Activated CD8-positive, alpha-beta memory T cell treated with anti-CD3 and anti-CD28 coated beads for 48 hours (primary cell): ENCODE measurements at regions not wholly inside any gene's neighbourhood (a gene's known extent, or its start where the extent isn't known, plus 50 kb on each side); places are given as distances from the start of the nearest gene placed in this dataset.

ENCODE experiments used
- DNase-seq, 3 experiments: peaks; one replicate each; pipeline ENCODE4 v3.0.0-alpha.2; 2020; ENCODE audit warnings: low read depth in 2 of 3, low spot score in 2 of 3

DNA sequence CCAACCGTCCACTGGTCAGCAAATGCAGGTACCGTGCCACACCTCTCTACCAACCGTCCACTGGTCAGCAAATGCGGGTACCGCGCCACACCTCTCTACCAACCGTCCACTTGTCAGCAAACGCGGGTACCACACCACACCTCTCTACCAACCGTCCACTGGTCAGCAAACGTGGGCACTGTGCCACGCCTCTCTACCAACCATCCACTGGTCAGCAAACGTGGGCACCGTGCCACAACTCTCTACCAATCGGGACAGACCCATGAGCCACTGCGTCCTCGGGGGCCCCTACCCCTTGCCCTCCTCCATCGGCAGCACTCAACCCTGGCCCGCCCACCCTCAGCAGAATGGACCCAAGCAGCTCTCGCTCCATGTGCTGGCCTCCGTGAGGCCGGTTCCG is 226.4 kb upstream of the SALL3 start:
- no peak for DNase-seq

DNA sequence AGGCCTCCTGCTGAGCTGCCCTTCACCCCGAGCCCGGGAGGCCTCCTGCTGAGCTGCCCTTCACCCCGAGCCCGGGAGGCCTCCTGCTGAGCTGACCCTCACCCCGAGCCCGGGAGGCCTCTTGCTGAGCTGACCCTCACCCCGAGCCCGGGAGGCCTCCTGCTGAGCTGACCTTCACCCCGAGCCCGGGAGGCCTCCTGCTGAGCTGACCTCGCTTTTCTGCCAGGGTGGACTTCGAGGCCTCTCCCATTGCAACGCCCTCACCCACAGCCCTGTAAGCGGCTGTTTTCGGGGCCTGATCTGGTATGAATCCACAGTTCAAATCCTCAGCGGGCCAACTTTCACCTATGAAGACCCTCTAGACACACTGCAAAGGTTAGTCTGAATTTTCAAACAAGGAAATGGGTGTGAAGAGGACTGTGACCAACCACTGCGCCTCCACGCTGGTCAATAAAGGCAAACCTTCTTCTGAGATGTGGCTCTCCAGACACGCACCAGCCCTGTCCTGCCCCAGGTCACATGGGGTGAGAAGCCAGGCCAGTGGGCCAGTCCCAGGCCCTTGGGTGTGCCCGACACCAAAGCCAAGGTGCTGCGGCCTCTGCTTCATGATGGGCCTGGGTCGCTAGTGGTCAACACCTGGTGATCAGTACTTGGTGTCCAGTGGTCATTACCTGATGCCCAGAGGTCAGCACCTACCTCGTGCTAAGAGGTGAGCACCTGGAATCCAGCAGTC is 225.1 kb upstream of the SALL3 start:
- DNase-seq = no peak

DNA sequence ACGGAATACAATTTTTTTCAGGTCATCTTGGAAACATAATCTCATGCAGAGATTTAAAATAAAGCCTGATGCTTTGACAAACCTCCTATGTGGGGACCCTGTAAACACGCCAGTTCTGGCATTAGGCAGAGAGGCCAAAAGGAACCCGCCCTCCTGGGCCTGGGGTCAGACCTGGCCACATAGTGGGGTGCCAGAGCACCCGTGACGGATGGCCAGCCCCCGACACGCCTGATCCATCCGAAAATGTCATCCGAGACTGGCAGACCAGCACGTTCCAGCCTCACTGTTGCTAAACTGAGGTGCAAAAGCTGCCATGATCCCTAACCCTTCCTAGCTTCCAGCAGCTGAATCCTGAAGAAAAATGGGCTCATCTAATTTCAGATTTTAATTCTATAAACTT is 222.6 kb upstream of the SALL3 start:
- DNase-seq = no peak

DNA sequence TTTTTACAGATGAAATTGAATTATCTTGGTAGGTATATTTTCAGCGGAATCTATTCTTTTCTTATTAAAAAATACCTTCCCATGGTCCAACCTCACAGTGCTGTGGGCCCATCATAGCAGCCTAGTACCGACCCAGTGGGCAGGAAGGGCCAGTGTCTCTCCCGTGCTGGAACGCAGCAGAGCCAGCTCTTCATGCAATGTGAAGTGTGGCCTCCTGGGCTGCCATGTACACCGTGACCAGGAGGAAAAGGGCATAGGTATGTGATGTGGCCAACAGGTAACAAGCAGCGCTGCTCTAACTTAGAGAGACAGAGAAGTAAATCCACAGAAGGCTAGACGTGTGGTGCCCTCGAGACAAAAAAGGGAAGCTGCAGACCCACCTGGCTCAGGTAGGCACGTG is 221.1 kb upstream of the SALL3 start:
- no peak for DNase-seq

DNA sequence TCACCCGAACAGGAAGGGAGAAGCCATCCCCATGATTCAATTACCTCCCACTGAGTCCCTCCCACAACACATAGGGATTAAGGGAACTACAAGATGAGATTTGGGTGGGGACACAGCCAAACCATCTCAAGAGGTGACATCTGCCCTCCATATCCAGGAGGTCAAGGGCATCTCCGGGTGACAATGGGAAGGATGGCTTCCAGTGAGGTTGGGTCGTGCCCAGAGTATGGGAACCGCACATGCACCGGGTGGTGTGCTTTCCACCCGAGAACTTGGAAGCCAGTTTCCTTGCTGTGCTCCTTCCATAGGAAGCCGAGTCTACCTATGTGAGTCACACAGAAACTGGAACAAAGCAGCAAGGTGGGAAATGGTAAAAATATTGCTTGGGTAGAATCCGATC is 216.9 kb upstream of the SALL3 start:
- no peak for DNase-seq

DNA sequence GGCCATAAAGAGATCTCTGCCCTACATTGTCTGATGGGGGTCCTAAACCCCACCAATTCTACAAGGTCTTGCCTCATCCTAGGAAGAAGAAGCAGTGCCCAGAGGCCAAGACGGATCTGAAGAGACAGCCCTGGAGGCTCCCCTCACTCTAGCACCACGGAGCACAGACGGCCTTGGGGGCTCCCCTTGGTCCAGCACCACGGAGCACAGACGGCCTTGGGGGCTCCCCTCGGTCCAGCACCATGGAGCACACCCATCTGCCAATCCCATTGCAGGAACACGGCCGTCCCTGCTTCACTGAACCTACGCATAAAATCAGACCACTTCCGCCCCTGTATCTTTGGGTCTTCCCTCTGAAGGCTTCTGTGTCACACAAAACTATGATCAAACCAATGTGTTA is 215.1 kb upstream of the SALL3 start:
- no peak for DNase-seq

DNA sequence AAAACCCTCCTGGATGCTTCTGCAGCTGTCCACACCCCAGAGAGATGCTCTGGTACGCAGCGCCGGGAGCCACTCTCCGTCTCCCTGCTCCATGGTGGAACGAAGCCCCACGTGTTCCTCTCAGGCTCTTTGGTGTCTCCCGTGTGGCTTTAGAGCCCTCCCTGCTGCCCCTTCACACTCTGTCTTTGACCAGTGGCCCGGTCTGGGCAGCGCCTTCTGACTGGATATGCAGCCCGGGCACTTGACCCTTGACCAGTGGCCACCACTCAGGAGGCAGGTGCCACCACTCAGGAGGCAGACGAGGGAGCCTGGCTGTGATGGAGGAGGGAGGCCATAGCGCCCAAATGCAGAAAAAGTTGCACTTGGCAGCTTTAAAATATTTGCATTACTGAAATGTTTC is 214.5 kb upstream of the SALL3 start:
- DNase-seq = no peak

DNA sequence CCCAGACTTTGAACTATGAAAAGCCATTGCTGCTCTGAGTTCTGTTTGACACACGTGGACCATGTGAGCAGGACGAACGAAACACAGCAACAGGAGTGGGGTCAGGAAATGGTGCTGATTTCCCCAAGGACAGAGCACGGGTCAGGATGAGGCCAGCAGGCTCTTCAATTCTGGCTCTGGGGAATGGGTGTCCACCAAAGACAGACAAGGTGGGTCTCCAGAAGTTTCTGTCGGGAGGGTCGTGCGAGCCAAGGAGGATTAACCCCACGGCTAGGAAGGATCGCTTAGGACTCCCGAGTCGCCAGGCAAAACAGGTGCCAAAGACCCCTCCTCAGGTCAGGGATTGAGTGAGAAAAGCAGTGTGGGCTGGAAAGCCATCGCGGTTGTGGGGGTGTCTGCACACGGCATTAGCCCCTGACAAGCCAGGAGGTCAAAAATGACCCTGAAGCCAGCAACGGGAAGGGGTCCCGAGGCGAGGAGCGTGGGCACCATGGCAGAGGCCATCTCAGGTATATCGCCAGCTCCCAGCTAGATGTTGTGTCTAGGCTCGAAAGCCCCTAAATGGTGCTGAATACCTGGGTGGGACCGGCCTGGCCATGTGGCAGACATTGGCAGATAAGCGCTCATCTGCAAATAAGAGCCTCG is 213.9 kb upstream of the SALL3 start:
- DNase-seq = no peak

DNA sequence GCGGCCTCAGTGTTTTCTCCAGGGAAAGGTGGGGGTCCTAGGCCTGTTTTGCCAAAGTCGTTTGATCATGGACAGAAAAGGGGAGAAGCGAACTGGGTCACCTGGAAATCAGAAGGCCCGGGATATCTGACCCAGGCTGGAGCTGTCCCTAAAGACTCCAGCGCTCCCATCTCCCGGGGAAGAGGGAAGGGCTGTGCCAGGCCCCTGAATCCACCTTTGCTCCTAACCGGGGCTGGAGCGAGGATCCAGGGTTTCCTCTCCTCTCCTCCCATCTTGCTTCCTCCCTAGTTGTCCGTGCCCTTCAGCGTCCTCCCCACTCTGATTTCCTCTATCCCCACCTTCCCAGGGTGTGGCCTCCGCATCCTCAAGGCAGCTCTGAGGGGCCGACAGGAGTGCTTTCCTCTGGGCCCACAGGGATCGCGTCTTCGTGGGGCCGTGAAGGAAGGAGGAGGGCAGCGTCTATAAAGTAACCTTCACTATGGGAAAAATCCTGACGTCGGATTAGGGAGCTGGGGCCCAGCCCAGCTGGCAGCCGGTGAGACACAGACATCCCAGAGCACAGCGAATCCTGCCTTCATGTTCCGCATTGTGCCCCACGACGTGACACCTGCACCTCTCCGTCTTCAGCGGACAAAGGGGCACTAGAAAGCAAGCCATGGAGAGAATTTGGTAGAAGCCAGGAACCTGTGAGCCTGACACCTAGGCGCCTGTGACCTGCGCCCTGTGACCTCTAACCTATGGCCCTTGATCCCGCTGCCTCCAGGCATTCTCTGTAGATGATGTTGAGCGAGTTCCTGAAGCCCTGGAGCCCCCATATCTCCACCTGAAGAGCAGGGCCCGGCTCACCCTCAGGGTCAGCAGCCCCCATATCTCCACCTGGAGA is 212.7 kb upstream of the SALL3 start:
- DNase-seq = no peak

DNA sequence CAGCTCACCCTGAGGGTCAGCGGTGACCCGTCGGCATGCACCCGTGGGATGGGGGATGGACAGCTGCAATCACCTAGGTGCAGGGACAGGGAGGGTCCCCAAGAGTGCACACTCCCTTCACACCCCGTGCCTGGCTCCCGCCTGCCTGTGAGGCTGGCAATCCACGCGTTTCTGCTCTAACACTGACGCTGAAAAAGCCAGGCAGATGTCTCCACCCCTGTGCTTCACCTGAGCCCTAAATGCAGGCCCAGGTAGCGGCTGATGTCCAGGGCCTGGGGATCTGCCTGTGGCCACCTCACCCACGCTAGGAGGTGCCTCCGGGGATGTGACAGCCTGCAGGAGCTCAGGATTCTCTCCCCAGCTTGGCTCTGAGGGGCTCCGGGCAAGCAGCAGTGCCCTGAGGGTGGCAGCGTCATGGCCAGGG is 212.0 kb upstream of the SALL3 start:
- no peak for DNase-seq

DNA sequence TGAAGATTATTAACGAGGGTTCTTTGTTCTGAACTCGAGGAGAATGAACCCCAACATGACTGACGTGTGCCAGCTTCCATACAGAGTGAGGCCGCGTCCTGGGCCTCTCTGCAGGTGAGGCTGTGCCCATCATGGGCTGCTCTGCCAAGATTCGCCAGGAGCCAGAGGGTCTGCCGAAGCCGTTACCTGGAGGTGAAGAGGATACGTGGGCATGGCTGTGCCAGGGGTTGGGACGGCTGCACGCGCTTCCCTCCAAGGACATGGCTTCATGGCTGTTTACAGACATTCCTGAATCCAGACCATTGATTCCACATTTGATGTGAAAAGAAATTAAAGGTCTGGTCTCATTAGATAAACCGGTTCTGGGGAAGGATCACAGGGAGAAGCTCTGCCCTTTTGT is 211.4 kb upstream of the SALL3 start:
- no peak for DNase-seq

DNA sequence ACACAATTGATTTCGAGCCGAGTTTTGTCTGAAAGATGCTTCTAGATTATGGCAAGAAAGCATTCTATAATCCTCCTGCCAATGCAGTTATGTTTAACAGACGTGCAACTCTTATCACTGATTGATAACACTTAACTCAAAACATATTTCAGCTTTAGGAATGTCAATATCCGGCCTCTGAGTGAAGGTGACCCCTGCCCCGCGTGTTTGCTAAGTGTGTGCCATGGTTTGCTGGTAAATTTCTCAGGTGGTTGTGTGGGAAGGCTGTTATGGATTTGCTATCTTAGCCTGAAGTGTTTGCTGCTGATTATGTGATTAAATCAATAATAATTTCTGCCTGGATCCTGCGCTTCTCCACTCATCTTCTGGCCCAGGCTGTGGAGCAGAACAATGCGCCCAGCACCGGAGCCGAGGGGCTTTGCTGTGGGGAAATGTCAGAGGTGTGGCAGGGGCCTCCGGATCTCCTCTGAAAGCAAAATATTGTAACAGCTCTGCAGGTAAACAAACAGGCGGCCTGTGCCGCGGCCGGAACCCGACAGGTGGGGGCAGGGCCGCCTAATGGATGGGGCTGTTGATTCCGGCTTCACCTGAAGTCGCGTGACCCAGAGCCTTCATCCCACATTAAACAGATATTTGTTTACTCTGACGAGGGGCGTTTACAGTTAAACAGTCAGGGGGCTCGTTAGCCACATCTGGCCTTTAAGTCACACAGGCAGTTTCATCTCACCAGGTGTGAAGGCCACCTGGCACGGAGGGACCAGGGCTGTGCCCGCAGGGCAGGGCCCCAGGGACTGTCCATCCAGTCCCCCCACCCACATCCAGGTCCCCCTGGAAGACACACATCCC is 210.7 kb upstream of the SALL3 start:
- DNase-seq = no peak

DNA sequence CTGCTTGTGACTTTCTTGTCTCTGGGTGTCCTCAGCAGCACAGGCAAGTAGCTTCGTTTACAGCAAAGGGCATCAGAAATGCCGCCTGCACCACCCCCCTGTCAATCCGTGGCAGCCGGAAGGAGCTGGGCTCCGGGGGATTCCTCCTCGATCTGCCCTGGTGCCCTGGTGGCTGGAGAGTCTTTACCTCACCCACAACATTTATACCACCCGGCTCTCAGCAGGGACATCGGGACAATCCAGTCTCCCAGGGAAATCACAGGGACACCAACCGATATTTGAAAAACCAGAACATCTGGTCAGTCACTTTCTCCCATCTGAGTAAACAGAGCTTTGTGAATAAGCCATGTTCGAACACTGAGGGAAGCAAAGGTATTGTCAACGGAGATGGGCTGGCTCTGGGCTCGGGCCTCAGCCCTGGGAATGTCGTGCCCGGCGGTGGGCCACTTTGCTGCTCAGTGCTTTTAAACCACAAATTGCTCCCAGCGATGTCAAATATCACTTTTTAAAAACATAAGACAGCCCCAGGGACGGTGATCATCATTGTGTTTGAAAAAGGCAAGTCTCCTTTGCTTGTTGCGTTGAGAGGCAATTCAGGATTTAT is 210.0 kb upstream of the SALL3 start:
- no peak for DNase-seq

DNA sequence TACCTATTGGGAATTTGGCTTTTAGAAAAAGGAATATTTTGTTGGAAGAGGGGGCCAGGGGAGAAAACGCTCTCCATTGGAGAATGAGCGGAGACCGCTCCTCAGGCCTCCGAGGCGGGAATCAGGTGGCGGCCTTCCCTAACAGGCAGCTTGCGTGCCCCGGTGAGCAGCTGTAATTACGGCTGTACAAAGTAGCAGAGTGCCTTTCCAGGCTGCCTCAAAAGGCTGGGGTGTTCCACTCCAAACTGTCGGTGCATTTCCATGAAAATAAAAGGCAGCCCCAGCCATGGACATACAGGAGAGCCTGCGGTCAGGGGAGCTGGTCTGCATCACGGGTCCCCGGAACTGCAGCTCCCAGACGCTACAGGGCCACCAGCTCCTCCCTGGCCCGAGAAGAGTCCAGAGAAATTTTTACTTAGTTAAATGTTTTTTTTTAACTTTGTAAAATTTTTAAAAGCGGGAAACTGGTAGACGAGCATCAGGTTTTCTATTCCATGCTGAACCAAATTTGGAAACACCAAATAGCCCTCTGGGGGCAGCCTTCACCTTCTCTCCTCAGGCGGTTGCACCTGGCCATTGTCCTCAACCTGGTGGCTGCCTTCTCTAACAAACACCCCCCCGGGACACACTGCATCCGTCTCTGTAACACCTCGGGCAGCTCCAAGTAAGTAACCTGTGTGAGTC is 209.3 kb upstream of the SALL3 start:
- DNase-seq = no peak

DNA sequence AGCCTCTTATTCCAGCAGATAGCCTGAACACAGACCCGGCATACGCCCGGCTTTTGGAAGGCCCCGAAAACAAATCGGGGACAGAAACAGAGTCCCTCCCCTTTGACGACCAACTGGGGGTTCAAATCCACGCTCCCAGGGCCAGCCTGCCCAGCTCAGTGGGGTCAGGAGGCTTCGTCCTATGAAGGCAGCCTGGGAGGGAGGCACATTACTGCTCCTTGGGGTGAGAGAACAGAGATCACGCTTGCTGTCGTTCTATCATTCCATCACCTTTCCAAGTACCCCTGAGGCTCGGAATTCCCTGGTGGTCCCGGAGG is 208.8 kb upstream of the SALL3 start:
- DNase-seq = no peak

DNA sequence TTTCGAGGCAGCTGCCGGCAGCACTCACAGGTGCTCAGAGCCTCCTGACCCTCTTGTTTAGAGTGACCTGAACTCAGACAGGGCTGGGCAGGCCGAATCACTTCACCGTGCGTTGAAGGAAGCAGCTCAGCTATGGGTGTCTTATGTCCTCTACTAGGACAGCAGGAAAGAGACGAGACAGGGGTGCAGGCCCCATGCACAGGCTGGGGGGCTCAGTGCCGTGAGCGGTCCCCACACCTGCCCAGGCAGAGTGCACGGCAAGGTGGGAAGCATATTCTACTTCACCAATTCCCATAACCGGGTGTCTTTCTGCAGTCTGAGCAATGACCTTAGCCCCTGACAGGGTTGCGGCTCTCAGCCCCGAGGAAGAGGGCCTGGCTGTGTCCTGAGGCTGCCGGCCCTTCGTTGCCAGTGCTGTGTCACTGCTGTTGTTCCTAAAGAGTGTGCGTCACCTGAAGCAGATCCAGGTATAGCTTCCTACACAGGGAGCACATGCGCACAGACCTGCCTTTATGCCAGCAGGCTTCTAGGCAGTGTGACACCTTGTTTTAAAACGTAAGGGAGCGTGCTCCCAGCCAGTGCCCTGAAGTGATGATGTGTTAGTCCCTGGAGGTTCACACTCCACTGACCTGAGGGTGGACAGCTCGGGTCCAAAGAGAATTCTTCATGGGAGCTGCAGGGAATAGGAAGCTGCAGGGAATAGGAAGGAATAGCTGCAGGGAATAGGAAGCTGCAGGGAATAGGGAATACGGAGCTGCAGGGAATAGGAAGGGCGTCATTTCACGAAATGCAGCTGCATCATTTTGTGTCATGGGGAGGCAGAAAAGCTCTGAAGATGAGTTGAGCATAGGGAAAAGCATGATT is 207.9 kb upstream of the SALL3 start:
- DNase-seq = no peak

DNA sequence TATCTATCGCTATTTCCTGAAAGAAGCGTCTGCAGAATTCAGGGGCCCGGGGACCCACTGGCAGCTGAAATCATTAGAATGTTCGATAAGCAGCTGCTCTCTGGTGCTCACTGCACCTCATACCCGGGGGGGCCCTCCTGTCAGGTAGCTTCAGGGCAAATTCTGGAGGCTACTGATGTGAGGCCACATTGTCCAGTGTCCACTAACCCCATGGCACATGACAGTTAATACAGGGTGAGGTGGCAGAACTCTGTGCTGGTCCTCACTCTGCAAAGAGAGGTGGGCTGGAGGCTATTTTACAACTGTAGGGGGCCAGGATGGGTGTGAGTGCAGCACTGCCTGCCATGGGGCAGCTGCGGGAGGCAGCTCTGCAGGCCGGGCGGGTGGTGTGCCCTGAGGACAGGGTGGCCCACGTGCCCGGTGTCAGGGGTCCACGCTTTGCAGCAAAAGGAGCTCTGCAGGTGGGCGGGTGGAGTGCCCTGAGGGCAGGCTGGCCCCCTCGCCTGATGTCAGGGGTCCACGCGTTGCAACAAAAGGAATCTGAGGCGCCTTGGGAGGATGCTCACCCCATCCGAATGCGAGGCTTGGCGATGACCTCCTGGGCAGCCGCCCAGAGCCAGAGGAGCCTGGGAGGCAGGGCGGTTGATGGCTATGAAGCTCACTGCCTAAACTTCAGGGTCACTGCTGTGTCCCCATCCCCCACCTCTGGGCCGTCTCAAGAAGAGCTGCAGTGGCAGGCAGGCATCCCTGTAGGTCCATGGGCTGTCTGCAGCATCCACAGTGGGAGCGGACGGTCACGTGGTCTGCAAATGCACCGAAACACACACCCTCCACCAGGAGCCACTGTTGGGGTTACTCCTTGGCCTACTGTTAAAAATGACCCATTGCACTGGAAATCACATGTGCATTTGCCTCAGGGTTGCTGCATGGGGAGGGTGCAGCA is 207.0 kb upstream of the SALL3 start:
- DNase-seq = no peak

DNA sequence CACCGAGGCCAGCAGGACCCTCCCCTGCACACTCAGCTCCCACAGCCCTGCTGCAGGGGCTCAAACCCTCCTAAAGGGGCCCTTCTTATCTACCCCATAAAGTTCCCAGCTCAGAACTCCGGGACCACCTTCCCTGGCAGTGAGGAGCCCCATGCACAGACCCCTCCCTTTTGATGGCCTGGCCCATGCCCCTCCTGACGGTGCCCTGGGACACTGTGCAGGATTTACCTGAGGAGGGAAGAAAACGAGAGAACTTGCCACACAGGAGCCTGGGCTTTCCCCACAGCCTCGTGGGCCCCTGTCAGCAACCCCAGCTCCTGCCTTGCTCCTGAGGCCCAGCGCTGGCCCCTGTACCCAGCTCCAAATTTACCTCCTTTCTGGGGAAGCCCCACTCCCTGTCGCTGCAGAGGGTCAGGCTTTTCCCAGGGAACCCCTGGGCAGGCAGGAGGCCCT is 206.3 kb upstream of the SALL3 start:
- no peak for DNase-seq
